ENCODE measurements at regions not wholly inside any gene's neighbourhood (a gene's known extent, or its start where the extent isn't known, plus 50 kb on each side); places are given as distances from the start of the nearest gene placed in this dataset.

GRCh38 chr19:16022681-16023080, 53.6 kb upstream of the TPM4 start:
- no peak for DNase-seq

- DNase-seq: no peak
Observed at GRCh38 chr19:16023146-16023915, 53.0 kb upstream of the TPM4 start.

- no peak for DNase-seq
Observed at GRCh38 chr19:16024266-16025107, 51.8 kb upstream of the TPM4 start.

DNA sequence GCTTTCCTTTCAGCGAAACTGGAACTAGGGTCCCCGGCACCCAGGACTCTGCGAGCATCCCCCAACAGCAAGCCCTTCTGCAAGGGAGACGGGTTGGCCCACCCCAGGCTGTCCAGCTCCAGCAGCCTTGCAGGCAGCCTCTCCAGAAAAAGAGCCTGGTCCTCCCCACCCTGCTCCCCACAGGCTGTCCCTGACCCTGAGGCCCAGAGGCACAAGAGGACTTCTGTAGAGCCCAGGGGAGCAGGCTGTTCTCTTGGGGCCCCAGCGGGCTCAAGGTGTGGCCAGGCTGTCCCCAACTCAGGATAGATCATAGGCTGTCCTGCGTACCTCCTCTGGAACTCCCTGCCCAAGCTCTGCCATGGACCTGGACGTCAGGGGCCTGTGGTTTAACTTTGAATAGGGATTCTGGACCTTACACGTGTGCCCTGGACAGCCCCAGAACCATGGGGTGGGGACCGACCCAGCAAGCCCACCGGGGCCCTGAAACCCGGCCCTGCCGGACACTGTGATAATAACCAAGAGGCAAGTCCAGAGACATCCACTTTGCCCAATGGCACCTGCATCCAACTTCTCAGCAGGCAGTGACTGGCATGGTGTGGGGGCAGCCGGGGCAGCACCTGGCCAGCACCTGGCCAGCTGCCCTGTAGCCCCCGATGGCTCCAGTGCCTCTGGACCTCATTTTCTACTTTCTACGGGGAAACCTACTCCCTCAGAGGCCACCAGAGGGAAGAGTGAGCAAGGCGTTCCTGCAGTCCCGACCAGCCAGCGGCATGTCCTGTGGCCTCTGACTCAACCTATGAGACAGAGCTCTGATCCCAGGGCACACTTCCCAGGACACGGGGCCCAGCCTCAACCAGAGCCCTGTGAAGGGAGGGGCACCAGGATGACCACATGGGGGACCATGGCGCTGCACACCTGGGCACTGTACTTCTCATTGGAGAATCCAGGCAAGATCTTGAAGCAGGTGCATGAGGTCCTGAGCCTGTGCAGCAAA, 50.9 kb upstream of the TPM4 start:
- peak; percentile 28 for DNase-seq

DNA sequence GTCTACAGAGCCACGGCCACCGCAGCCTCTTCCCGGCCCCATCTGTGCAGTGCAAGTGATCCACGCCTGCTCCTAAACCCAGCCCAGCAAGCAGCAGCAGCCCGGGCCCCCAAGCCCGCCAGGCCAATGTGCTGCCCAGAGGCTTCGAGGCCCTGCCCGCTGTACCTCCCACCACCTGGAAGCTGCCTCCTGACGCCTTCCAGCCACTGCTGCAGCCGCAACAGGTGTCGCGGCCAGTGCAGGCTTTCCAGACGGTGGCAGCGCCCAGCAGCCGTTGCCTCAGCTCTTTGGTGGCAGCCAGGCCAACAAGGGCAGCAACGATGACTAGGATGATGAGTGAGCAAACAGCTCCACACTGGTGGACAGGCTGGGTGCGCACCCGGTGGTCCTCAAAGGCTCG, 50.2 kb upstream of the TPM4 start:
- no peak for DNase-seq

All from fibroblast of skin of abdomen (primary cell).